ENCODE measurements at regions not wholly inside any gene's neighbourhood (a gene's known extent, or its start where the extent isn't known, plus 50 kb on each side); places are given as distances from the start of the nearest gene placed in this dataset.

DNA sequence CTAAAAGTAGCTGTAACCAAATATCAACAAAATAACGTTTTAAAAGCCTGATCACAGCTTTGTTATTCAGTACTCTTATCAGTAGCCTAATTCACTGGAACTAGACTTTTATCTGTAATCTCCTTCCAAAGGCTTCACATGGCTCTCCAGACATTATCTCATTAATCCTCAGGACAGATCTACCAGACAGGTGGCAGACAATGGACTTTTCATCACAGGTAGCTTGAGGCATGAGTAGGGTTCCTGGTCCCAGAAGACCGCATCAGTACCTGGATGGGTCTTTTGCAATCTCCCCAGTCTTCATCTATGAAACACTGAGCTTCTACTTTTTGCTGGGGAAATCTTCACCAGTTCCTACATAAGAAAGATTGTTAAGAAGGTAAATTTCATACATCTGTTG lies 132.2 kb upstream of the FOXD3 start:
- DNase-seq, result no peak
- Histone ChIP-seq H3K27me3 (replicated peaks) (no peaks in the 10 kb centered on the region), H3K4me3 (ENCODE audit: low read depth, low read length) (no peak overlapping the region), H3K36me3 (replicated peaks) (no peaks in the 10 kb centered on the region), H3K27ac (no peak overlapping the region)
- TF ChIP-seq CTCF (IDR thresholded peaks at IDR 0.05; ENCODE audit: low read depth, low read length, missing control alignments), result no peak
- in situ Hi-C loops (cut with HindIII; ENCODE audit: low pct_ligation_motif_present, low sequenced_read_pairs), result no loop called here

- in situ Hi-C loops (cut with HindIII; ENCODE audit: low pct_ligation_motif_present, low sequenced_read_pairs), result no loop called here
- no peak overlapping the region for H3K4me3 ChIP-seq (ENCODE audit: low read depth, low read length)
- H3K36me3 ChIP-seq (replicated peaks), result no peaks in the 10 kb centered on the region
- peaks cover 2% of the 10 kb centered on the region for H3K27me3 ChIP-seq (replicated peaks)
- DNase-seq, result no peak
- TF ChIP-seq CTCF (IDR thresholded peaks at IDR 0.05; ENCODE audit: low read depth, low read length, missing control alignments), result no peak
- H3K27ac ChIP-seq, result no peak overlapping the region
Measured at GRCh38 chr1:63198871-63199394, 123.4 kb upstream of the FOXD3 start.

DNA sequence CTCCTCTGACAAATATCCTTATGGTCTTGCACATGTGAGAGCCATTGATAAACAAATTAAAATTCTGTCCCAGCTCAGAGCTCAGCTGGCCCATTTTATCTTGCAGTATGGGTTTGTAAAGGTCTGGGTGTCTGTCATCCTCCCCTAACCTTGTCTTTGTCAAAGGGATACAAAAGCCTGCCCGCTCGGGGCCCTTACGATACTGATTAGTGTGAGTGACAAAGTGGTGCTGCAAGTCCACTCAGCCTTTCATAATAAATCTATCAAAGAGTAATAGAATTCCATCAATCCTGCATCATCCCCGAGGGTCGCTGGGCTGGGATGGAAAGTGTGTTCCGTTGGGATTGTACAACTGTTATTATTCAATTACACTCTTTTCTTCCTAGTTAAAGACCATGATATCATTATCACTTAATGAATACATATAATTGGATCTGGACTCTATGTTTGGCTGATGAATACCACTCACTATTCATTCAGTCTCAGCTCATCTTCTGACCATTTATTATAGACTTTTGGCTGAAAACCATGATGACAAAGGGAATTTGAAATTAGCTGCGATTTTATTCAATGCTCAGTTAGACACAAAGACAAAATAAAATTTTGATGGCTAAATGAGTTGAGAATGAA lies 122.5 kb upstream of the FOXD3 start:
- TF ChIP-seq CTCF (IDR thresholded peaks at IDR 0.05; ENCODE audit: low read depth, low read length, missing control alignments), result no peak
- no peak for DNase-seq
- Histone ChIP-seq H3K27ac (no peak overlapping the region), H3K27me3 (replicated peaks) (peaks cover 2% of the 10 kb centered on the region), H3K4me3 (ENCODE audit: low read depth, low read length) (no peak overlapping the region), H3K36me3 (replicated peaks) (no peaks in the 10 kb centered on the region)
- in situ Hi-C loops (cut with HindIII; ENCODE audit: low pct_ligation_motif_present, low sequenced_read_pairs), result no loop called here

DNA sequence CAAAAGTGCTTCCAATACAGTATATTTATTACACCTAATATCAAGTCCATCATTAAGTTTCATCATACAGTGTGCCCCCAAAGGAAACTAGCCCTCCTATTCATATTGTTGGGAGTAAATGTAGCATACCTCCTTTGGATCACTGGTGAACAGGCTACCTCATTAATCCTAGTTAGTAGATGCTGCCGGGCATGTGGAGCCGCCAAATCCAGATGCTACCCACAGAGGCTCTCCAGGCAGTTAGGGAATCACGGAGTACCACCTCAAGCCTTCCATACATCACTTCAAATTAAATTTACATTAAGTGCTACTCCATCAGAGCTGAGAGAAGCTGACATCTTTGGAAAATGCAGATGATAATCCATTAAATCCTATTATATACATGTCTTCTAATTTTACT lies 121.7 kb upstream of the FOXD3 start:
- Histone ChIP-seq H3K27ac (no peak overlapping the region), H3K4me3 (ENCODE audit: low read depth, low read length) (no peak overlapping the region), H3K36me3 (replicated peaks) (no peaks in the 10 kb centered on the region), H3K27me3 (replicated peaks) (peaks cover 2% of the 10 kb centered on the region)
- TF ChIP-seq CTCF (IDR thresholded peaks at IDR 0.05; ENCODE audit: low read depth, low read length, missing control alignments), result no peak
- in situ Hi-C loops (cut with HindIII; ENCODE audit: low pct_ligation_motif_present, low sequenced_read_pairs), result no loop called here
- no peak for DNase-seq

GRCh38 chr1:63203641-63204040 lies 118.7 kb upstream of the FOXD3 start:
- no peak overlapping the region for H3K4me3 ChIP-seq (ENCODE audit: low read depth, low read length)
- TF ChIP-seq CTCF (IDR thresholded peaks at IDR 0.05; ENCODE audit: low read depth, low read length, missing control alignments), result no peak
- H3K27ac ChIP-seq, result no peak overlapping the region
- in situ Hi-C loops (cut with HindIII; ENCODE audit: low pct_ligation_motif_present, low sequenced_read_pairs), result no loop called here
- no peak for DNase-seq
- H3K36me3 ChIP-seq (replicated peaks), result no peaks in the 10 kb centered on the region
- peaks cover 2% of the 10 kb centered on the region for H3K27me3 ChIP-seq (replicated peaks)

DNA sequence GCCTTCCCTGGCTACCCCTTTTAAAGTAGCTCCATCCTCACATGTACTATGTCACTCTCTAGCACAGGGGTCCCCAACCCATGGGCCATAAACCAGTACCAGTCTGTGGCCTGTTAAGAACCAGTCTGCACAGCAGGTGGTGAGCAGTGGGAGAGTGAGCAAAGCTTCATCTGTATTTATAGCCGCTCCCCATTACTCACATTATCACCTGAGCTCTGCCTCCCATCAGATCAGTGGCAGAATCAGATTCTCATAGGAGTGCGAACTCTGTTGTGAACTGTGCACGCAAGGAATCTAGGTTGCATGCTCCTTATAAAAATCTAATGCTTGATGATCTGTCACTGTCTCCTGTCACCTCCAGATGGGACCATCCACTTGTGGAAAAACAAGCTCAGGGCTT lies 116.6 kb upstream of the FOXD3 start:
- DNase-seq, result no peak
- in situ Hi-C loops (cut with HindIII; ENCODE audit: low pct_ligation_motif_present, low sequenced_read_pairs), result no loop called here
- Histone ChIP-seq H3K4me3 (ENCODE audit: low read depth, low read length) (no peak overlapping the region), H3K27ac (no peak overlapping the region), H3K27me3 (replicated peaks) (peaks cover under 1% of the 10 kb centered on the region), H3K36me3 (replicated peaks) (no peaks in the 10 kb centered on the region)
- TF ChIP-seq CTCF (IDR thresholded peaks at IDR 0.05; ENCODE audit: low read depth, low read length, missing control alignments), result no peak
